H1 (cell line): ENCODE measurements at regions not wholly inside any gene's neighbourhood (a gene's known extent, or its start where the extent isn't known, plus 50 kb on each side); places are given as distances from the start of the nearest gene placed in this dataset.

Experiments
- SRF ChIP-seq: IDR thresholded peaks from 2 replicates; pipeline ENCODE4 v1.6.1; 2011; ENCODE audit warnings: mild to moderate bottlenecking, low read depth, low read length, moderate library complexity
- ZNF274 ChIP-seq: IDR thresholded peaks from 2 replicates; pipeline ENCODE4 v1.7.0; 2012; ENCODE audit warnings: low read length, borderline replicate concordance; ENCODE audit errors: extremely low read depth

GRCh38 chr16:61409604-61410003, 626.6 kb downstream of the CDH8 start (continued):
- TF ChIP-seq ZNF274 (no peak), SRF (no peak)
